HCT116 (cell line): ENCODE measurements at regions not wholly inside any gene's neighbourhood (a gene's known extent, or its start where the extent isn't known, plus 50 kb on each side); places are given as distances from the start of the nearest gene placed in this dataset.

Source experiments
- POLR2AphosphoS5 ChIP-seq: IDR thresholded peaks from 2 replicates; pipeline ENCODE4 v1.6.1; 2011; ENCODE audit warnings: mild to moderate bottlenecking, low read depth, low read length, moderate library complexity
- SP1 ChIP-seq: IDR thresholded peaks from 2 replicates; pipeline ENCODE4 v1.6.1; 2012; ENCODE audit warnings: low read depth
- ZNF274 ChIP-seq: fragments of 200-500 bp; sonication (Bioruptor generic); IDR thresholded peaks from 2 replicates; pipeline ENCODE4 v1.6.1; 2014; ENCODE audit warnings: mild to moderate bottlenecking, low read depth, low read length, inconsistent platforms
- TF ChIP-seq, protein P1 (sequence below): IDR thresholded peaks from 2 replicates; pipeline ENCODE4 v1.6.1; 2011; ENCODE audit warnings: mild to moderate bottlenecking, low read length, moderate library complexity; ENCODE audit not compliant: insufficient replicate concordance; ENCODE audit errors: extremely low read depth
- TF ChIP-seq, protein P2 (sequence below), 3 experiments: fragments of 200-600 bp in 1 of 3; sonication (generic) in 1 of 3; IDR thresholded peaks in 2 of 3; conservative IDR thresholded peaks in 1 of 3; 2 replicates each; pipeline ENCODE4 v1.5.1; 2012 to 2017; ENCODE audit warnings: low read depth in 2 of 3, low read length in 2 of 3, antibody characterized with exemption in 1 of 3, borderline replicate concordance in 1 of 3, control low read depth in 1 of 3, mild to moderate bottlenecking in 1 of 3, mixed read lengths in 1 of 3, mixed run types in 1 of 3, moderate library complexity in 1 of 3; ENCODE audit not compliant: insufficient read depth in 1 of 3

DNA sequence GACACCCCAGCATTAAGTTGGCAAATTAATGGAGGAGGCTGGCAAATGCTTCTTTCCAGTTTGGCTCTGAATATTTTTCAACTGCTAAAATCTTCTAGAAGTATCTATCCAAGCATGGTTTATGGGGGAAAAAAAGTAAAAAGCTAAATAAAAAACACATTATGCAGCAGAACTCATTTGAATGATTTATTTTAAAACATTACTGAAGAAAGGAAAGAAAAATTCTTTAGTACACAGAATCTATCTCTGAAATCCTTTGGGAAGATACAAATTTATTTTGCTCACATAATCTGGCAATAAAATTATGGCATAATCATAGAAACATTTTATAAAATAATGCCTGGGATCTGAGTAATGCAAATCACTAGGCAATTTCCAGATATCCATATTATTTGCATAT lies 328.1 kb upstream of the MON1B start:
- TF ChIP-seq, protein P1, sequence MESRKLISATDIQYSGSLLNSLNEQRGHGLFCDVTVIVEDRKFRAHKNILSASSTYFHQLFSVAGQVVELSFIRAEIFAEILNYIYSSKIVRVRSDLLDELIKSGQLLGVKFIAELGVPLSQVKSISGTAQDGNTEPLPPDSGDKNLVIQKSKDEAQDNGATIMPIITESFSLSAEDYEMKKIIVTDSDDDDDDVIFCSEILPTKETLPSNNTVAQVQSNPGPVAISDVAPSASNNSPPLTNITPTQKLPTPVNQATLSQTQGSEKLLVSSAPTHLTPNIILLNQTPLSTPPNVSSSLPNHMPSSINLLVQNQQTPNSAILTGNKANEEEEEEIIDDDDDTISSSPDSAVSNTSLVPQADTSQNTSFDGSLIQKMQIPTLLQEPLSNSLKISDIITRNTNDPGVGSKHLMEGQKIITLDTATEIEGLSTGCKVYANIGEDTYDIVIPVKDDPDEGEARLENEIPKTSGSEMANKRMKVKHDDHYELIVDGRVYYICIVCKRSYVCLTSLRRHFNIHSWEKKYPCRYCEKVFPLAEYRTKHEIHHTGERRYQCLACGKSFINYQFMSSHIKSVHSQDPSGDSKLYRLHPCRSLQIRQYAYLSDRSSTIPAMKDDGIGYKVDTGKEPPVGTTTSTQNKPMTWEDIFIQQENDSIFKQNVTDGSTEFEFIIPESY: no peak
- TF ChIP-seq, protein P2, sequence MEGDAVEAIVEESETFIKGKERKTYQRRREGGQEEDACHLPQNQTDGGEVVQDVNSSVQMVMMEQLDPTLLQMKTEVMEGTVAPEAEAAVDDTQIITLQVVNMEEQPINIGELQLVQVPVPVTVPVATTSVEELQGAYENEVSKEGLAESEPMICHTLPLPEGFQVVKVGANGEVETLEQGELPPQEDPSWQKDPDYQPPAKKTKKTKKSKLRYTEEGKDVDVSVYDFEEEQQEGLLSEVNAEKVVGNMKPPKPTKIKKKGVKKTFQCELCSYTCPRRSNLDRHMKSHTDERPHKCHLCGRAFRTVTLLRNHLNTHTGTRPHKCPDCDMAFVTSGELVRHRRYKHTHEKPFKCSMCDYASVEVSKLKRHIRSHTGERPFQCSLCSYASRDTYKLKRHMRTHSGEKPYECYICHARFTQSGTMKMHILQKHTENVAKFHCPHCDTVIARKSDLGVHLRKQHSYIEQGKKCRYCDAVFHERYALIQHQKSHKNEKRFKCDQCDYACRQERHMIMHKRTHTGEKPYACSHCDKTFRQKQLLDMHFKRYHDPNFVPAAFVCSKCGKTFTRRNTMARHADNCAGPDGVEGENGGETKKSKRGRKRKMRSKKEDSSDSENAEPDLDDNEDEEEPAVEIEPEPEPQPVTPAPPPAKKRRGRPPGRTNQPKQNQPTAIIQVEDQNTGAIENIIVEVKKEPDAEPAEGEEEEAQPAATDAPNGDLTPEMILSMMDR (IDR thresholded peaks at IDR 0.05 in 2 of 3, conservative IDR thresholded peaks at IDR 0.05 in 1 of 3; ENCODE audit: borderline replicate concordance in 1 of 3, insufficient read depth in 1 of 3, low read depth in 2 of 3, low read length in 2 of 3): no peak
- TF ChIP-seq POLR2AphosphoS5 (no peak), SP1 (no peak), ZNF274 (no peak)
